ENCODE measurements at regions not wholly inside any gene's neighbourhood (a gene's known extent, or its start where the extent isn't known, plus 50 kb on each side); places are given as distances from the start of the nearest gene placed in this dataset.

- DNase-seq (ENCODE audit: low spot score) = no peak
Observed at GRCh38 chr2:137729305-137729704, 235.0 kb upstream of the HNMT start.

- DNase-seq (ENCODE audit: low spot score) = no peak
Observed at GRCh38 chr2:137737559-137737958, 226.7 kb upstream of the HNMT start.

- DNase-seq (ENCODE audit: low spot score) = peak; percentile 29
Observed at GRCh38 chr2:137741784-137742362, 222.4 kb upstream of the HNMT start.

GRCh38 chr2:137747509-137747908 lies 216.8 kb upstream of the HNMT start:
- DNase-seq (ENCODE audit: low spot score) = no peak

- DNase-seq (ENCODE audit: low spot score) = no peak
Observed at GRCh38 chr2:137748533-137748932, 215.7 kb upstream of the HNMT start.

GRCh38 chr2:137764646-137765045 lies 199.6 kb upstream of the HNMT start:
- no peak for DNase-seq (ENCODE audit: low spot score)

GRCh38 chr2:137769406-137769805 lies 194.9 kb upstream of the HNMT start:
- DNase-seq (ENCODE audit: low spot score) = no peak

- no peak for DNase-seq (ENCODE audit: low spot score)
Observed at GRCh38 chr2:137770166-137770565, 194.1 kb upstream of the HNMT start.

GRCh38 chr2:137771064-137771463 lies 193.2 kb upstream of the HNMT start:
- no peak for DNase-seq (ENCODE audit: low spot score)

GRCh38 chr2:137772451-137772850 lies 191.8 kb upstream of the HNMT start:
- no peak for DNase-seq (ENCODE audit: low spot score)

- no peak for DNase-seq (ENCODE audit: low spot score)
Observed at GRCh38 chr2:137775529-137775928, 188.7 kb upstream of the HNMT start.

GRCh38 chr2:137776697-137777096 lies 187.6 kb upstream of the HNMT start:
- DNase-seq (ENCODE audit: low spot score) = no peak

- peak; percentile 7 for DNase-seq (ENCODE audit: low spot score)
Observed at GRCh38 chr2:137797641-137798040, 166.6 kb upstream of the HNMT start.

GRCh38 chr2:137799600-137799999 lies 164.7 kb upstream of the HNMT start:
- no peak for DNase-seq (ENCODE audit: low spot score)

GRCh38 chr2:137800386-137800785 lies 163.9 kb upstream of the HNMT start:
- DNase-seq (ENCODE audit: low spot score) = no peak

GRCh38 chr2:137801228-137801627 lies 163.0 kb upstream of the HNMT start:
- no peak for DNase-seq (ENCODE audit: low spot score)

- no peak for DNase-seq (ENCODE audit: low spot score)
Observed at GRCh38 chr2:137802038-137802437, 162.2 kb upstream of the HNMT start.

GRCh38 chr2:137806068-137806805 lies 158.0 kb upstream of the HNMT start:
- DNase-seq (ENCODE audit: low spot score) = no peak

GRCh38 chr2:137809252-137809651 lies 155.0 kb upstream of the HNMT start:
- no peak for DNase-seq (ENCODE audit: low spot score)

GRCh38 chr2:137809837-137810236 lies 154.4 kb upstream of the HNMT start:
- DNase-seq (ENCODE audit: low spot score) = no peak

- DNase-seq (ENCODE audit: low spot score) = no peak
Observed at GRCh38 chr2:137812517-137812916, 151.8 kb upstream of the HNMT start.

GRCh38 chr2:137813176-137813575 lies 151.1 kb upstream of the HNMT start:
- no peak for DNase-seq (ENCODE audit: low spot score)

GRCh38 chr2:137817058-137817457 lies 147.2 kb upstream of the HNMT start:
- no peak for DNase-seq (ENCODE audit: low spot score)

GRCh38 chr2:137823196-137823595 lies 141.1 kb upstream of the HNMT start:
- DNase-seq (ENCODE audit: low spot score) = no peak
